ENCODE measurements at regions not wholly inside any gene's neighbourhood (a gene's known extent, or its start where the extent isn't known, plus 50 kb on each side); places are given as distances from the start of the nearest gene placed in this dataset.

DNA sequence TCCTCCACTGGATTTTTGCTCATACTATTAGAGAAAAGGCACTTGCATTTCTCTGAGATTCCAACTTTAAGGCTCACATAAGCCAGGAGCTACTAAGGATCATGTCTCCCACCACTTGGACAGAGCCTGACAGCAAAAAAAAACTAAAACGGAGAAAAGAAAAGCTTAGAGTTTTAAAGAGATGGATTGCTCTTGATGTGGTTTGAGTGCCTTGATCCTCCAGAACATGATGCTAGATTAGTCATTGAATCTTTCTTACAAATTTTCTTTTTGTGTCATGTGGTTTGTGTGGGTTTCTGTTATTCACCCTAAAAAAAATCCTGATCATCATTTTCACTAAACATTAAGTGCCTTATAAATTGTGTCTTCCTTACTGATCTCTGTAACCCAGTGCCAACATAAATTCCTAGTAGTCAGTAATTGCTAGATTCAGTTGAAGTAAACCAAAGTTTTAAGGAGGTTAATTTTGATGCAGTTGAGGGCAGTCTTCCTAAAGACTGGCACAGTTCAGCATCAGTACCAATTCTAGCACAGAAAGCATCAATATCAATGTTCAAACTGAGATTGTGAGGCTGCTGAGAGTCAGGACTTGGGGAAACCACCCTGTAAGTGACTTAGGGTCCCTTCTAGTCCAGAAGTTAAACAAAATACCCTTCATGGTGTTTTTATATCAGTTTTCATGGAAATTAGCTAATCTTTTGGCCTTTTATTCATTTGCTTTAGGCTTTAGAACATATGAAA is 206.3 kb downstream of the RAD51AP2 start:
- TF ChIP-seq EZH2 (IDR thresholded peaks at IDR 0.05; ENCODE audit: low read length), result no peak
- TF ChIP-seq, protein P1, sequence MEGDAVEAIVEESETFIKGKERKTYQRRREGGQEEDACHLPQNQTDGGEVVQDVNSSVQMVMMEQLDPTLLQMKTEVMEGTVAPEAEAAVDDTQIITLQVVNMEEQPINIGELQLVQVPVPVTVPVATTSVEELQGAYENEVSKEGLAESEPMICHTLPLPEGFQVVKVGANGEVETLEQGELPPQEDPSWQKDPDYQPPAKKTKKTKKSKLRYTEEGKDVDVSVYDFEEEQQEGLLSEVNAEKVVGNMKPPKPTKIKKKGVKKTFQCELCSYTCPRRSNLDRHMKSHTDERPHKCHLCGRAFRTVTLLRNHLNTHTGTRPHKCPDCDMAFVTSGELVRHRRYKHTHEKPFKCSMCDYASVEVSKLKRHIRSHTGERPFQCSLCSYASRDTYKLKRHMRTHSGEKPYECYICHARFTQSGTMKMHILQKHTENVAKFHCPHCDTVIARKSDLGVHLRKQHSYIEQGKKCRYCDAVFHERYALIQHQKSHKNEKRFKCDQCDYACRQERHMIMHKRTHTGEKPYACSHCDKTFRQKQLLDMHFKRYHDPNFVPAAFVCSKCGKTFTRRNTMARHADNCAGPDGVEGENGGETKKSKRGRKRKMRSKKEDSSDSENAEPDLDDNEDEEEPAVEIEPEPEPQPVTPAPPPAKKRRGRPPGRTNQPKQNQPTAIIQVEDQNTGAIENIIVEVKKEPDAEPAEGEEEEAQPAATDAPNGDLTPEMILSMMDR (optimal IDR thresholded peaks at IDR 0.05 in 1 of 3, IDR thresholded peaks at IDR 0.05 in 1 of 3, conservative IDR thresholded peaks at IDR 0.05 in 1 of 3; ENCODE audit: extremely low read depth in 1 of 3, insufficient read depth in 2 of 3, low read length in 3 of 3), result no peak
